ENCODE measurements at regions not wholly inside any gene's neighbourhood (a gene's known extent, or its start where the extent isn't known, plus 50 kb on each side); places are given as distances from the start of the nearest gene placed in this dataset.

DNA sequence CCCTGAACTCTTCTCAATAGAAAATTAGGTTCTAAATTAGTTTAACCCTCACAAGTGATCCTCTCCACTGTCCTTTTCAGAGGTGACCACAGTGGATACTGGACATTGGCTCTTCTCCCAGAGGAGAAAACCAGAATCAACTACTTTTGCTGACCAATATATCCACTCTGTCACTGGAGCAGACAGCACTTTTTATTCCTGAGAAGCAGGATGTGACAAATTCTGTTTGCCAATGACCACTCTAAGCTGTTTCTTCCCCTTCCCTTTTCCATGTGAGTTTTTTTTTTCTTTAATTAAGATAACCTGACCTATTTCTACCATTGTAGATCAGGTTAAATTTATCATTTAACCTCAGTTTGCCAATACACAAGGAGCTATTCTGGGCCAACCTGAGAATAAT, 79.7 kb upstream of the ZNF280D start:
- TF ChIP-seq CTCF (IDR thresholded peaks at IDR 0.05; ENCODE audit: low read depth, low read length), result no peak
- no peak for DNase-seq (ENCODE audit: extremely low read depth, low read depth)

GRCh38 chr15:56812221-56812620, 78.9 kb upstream of the ZNF280D start:
- no peak for DNase-seq (ENCODE audit: extremely low read depth, low read depth)

GRCh38 chr15:56811586-56811985, 78.3 kb upstream of the ZNF280D start:
- no peak for DNase-seq (ENCODE audit: extremely low read depth, low read depth)

More at GRCh38 chr15:56812221-56812620, 78.9 kb upstream of the ZNF280D start:
- TF ChIP-seq CTCF (IDR thresholded peaks at IDR 0.05; ENCODE audit: low read depth, low read length), result no peak

GRCh38 chr15:56808160-56808559, 74.9 kb upstream of the ZNF280D start:
- no peak for TF ChIP-seq CTCF (IDR thresholded peaks at IDR 0.05; ENCODE audit: low read depth, low read length)
- no peak for DNase-seq (ENCODE audit: extremely low read depth, low read depth)

More at GRCh38 chr15:56811586-56811985, 78.3 kb upstream of the ZNF280D start:
- TF ChIP-seq CTCF (IDR thresholded peaks at IDR 0.05; ENCODE audit: low read depth, low read length), result no peak

DNA sequence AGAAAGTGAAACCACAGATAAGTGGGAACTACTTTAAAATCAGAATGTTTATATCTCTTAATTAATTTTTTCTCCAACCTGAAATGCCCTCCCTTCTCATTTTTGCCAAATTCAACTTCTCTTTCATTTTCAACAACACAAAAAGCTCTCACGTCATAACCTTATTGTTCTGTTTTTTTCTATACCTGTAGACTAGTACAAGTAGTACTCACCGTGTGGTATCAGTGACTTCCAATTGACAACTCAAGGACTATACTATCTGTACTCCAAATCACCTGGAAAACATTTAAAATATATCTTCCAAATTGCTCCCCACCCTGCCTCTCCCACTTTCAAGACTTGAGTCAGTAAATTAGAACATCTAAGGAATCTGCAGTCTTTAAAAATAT, 72.8 kb upstream of the ZNF280D start:
- no peak for TF ChIP-seq CTCF (IDR thresholded peaks at IDR 0.05; ENCODE audit: low read depth, low read length)
- DNase-seq (ENCODE audit: extremely low read depth, low read depth), result no peak

DNA sequence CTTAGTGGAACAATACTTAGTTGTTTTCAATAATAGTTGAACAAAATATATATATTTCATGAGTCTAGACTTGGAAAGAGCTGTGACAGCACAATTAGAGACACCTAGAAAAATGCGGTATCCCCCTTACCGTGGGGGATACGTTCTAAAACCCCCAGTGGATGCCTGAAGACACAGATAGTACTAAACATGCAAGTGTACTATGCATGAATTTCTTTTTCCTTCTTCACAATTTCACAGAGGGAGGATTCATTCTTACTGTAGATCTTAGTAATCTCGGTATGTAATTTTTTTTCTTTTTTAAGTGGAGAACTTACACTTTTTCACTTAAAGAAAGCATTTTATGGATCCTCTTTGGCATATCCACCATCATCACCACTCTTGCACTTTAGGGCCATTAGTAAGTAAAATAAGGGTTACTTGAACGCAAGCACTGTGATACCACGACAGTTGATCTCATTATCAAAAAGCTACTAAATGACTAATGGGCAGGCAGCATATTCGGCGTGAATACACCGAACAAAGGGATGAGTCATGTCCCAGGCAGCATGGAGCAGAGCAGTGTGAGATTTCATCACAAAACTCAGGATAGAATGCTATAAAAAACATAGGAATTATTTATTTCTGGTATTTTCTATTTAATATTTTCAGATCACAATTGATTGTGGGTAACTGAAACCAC, 72.3 kb upstream of the ZNF280D start:
- no peak for TF ChIP-seq CTCF (IDR thresholded peaks at IDR 0.05; ENCODE audit: low read depth, low read length)
- peak; percentile 23 for DNase-seq (ENCODE audit: extremely low read depth, low read depth)

DNA sequence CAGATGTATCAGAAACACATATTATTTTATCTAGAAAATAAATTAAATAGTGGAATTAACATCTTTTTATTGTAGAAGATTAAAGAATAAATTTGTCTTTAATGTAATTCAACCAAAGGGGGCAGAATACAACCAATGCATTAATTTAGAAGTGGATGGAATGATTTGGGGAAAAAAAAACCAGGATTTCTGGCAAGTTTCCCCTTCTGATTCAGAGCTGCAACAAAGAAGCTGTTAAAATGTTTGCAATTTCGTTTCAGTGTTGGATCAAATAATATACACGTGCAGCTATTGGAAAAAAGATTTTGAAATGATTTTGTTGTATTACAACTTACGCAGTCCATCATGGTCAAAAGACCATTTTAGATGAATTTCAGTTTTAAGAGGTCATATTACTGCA, 71.6 kb upstream of the ZNF280D start:
- no peak for TF ChIP-seq CTCF (IDR thresholded peaks at IDR 0.05; ENCODE audit: low read depth, low read length)
- DNase-seq (ENCODE audit: extremely low read depth, low read depth), result no peak

Measured in AG09319 (cell line).